Activated CD4-positive, alpha-beta T cell treated with anti-CD3 and anti-CD28 coated beads for 48 hours (primary cell): ENCODE measurements at regions not wholly inside any gene's neighbourhood (a gene's known extent, or its start where the extent isn't known, plus 50 kb on each side); places are given as distances from the start of the nearest gene placed in this dataset.
A peak's percentile ranks its signal among the peaks of the same experiment; 100 is the strongest.
"Not testable (repeated sequence)": the region's sequence is repeated elsewhere in the genome, so short reads cannot be mapped to it uniquely, and the experiment has no call there.

ENCODE experiments used
- DNase-seq: peaks from one replicate; pipeline ENCODE4 v3.0.0-alpha.2; 2020

DNA sequence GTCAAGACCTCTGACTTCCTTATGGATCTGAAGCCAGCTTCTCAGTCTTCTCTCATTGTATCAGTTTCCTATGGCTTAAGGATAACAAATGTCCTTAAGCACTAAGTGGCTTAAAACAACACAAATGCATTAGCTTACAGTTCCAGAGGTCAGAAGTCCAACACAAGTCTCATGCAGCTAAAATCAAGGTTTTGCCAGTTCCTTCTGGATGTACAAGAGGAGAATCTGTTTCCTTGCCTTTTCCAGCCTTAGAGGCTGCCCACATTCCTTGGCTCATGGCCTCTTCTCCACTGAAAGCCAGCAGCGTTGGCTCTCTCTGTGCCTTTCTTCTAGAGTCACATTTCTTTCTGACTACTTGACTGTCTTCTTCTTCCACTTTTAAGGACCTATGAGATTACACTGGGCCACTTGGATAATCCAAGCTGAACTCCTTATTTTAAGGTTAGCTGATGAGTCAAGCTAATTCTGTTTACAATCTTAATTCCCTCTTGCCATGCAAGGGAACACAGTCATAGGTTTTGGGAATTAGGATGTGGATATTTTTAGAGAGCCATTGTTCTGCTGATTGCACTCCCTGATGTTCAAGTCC lies 179.0 kb downstream of the BCAS1 start:
- no peak for DNase-seq

DNA sequence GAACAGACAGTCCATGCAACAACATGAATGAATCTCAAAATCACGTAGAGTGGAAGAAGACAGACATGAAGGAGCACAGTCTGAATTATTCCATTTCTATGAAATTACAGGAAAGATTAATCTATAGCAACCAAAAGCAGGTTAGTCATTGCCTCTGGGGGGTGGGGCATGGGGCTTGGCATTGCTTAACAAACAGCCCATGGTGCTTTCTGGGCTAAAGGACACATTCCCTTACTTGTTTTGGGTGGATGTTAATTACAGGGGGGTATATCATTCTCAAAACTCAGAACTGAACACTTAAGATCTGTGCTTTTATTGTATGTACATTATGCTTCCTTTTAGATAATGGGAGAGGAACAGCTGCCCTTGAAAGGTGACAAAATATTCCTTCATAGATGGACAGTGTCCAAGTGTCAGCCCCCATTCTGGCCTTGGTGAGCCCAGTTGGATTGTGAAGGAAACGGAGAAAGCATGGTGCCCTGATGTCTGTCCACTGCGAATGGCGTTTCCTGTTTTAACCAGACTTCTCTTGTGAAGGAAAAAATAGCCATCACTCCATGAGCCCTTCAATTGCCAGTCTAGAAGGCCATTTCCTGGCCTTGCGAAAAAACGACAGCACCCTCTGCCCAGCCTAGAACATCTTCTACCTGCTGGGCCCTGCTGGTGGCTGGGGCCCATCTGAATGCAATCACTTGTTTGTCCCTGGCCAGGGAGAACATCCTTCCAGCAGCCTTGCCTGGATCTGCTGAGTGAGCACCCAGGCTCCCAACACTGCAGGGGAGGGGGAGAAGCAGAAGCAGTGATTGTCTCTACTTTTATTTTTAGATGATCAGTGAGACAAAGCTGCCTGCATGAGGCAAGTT lies 179.7 kb downstream of the BCAS1 start:
- DNase-seq: peak; percentile 29

DNA sequence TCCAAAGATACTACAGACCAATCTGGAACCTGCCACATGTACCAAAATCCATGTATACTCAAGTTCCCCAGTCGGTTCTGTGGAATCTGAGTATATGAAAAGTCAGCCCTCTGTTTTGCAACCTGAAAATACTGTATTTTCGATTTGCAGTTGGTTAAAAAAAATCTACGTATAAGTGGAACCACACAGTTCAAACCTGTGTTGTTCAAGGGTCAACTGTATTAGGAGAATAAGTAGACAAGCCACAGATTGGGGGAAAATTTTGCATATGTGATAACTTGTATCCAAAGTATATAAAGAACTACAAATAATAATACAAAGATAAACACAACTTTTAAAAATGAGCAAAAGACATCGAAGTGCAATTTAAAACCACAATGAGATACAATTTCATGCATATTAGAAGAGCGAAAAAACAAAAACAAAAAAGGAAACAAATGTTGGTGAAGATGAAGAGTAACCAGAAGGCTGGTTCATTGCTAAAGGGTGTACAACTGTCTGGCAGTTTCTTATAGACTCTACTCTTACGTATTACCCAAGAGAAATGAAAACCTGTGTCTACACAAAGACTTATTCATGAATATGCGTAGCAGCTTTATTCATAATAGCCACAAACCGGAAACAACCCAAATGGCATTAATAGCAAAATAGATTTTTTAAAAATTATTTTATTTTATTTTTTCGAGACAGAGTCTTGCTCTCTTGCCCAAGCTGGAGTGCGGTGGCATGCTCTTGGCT lies 180.8 kb downstream of the BCAS1 start:
- DNase-seq: no peak

DNA sequence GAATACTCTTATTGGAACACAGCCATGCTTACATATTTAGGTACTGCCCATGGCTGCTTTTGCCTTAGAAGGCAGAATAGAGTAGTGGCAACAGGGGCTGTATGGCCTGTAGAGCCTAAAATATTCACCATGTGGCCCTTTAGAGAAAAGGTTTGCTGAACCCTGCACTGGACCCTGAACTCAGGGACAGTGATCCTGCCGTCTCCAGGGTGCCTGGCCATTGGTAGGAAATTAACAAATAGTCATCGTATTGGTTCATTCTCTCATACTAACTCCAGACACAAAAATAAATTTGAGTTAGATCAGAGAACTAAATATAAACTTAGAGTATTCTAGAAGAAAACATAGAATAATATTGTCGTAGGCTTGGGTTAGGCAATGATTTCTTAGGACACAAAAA lies 181.4 kb downstream of the BCAS1 start:
- no peak for DNase-seq

DNA sequence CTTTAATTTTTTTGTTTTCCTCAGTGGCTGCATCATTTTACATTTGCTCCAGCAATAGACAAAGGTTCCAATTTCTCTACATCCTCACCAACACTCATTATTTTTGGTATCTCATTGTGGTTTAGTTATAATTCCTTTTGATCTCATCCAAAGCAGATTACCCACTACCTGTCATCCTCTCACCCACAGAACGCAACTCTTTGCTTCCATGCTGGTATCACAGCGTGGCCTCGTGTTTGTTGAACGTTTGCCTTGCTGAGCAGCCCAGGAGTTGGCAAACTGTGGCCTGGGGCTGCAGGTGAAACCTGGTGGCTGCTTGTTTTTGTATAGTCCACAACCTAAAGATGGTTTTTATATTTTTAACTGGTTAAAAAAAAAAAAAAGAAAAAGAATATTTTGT lies 181.9 kb downstream of the BCAS1 start:
- no peak for DNase-seq

DNA sequence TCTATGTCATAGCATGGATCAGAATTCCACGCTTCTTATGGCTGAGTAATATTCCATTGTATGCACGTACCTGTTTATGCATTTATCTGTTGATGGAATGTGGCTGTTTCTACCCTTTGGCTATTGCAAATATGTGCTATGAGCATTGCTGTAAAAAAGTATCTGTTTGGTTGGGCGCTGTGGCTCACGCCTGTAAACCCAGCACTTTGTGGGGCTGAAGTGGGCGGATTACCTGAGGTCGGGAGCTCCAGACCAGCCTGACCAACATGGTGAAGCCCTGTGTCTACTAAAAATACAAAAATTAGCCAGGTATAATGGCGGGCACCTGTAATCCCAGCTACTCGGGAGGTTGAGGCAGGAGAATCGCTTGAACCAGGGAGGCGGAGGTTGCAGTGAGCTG lies 182.4 kb downstream of the BCAS1 start:
- DNase-seq: no peak

DNA sequence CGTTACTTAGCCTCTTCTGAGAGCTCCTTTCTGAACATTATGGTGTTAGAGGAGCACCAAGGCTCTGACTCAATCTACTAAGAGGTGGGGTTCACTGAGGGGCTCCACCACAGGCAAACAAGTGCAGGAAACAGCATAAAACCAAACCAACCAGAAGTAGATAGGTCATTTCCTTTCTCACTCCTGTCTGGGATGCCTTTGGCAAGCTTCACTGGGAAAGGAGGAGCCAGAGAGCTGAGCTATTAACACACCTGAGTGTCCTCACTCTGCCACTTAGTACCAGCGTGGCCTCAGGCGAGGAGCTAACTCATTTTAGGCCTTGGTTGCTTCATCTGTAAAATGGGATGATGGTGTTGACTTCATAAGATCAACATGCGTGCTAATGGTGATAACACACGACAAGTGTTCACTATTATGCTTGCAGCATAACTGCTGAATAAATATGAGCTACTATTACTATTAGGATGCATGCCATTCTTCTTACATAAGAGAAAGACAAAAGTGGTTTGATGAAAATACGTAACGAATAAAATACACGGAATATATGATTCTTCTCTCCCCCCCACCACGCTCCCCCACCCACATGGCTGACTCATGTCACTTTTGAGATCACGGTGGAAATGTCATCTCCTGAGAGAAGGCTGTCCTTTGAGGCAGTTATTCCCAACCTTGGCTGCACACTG lies 185.4 kb downstream of the BCAS1 start:
- DNase-seq: peak; percentile 66

DNA sequence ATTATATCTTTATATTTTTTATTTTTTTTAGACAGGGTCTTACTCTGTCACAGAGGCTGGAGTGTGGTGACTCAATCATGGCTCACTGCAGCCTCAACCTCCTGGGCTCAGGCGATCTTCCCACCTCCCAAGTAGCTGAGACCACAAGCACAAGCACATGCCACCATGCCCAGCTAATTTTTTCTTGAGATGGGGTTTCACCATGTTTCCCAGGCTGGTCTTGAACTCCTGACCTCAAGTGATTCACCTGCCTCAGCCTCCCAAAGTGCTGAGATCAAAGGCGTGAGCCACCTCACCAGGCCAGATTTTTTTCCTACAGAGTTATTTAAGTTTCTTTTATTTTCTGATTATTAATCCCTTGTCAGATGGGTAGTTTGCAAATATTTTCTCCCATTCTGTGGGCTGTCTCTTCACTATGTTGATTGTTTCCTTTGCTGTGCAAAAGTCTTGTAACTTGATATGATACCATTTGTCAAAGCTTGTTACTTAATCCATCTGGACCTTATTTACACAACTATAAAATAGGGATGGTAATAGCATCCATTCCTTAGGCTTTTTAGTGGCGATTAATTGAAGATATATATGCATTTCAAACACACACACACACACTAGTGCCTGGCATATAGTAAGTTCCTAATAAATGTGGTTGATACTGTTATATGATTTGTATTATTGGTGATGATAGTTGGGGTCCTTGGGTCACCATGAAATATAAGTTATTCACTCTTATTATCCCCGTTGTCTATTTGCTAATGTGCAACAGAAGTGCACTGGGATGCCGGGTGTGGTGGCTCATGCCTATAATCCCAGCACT lies 187.1 kb downstream of the BCAS1 start:
- peak; percentile 45 for DNase-seq

DNA sequence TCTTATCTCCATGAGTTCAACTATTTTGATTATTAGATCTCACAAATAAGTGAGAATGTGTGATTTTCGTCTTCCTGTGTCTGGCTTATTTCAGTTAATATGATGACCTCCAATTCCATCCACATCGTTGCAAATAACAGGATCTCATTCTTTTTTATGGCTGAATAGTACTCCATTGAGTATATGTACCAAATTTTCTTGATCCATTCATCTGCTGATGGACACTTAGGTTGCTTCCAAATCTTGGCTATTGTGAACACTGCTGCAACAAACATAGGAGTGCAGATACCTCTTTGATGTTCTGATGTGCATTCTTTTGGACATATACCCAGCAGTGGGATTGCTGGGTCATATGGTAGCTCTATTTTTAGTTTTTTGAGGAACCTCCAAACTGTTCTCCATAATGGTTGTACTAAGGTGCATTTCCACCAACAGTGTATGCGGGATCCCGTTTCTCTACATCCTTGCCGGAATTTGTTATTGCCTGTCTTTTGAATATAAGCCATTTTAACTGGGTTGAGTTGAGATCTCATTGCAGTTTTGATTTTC lies 187.9 kb downstream of the BCAS1 start:
- DNase-seq: not testable (repeated sequence)

DNA sequence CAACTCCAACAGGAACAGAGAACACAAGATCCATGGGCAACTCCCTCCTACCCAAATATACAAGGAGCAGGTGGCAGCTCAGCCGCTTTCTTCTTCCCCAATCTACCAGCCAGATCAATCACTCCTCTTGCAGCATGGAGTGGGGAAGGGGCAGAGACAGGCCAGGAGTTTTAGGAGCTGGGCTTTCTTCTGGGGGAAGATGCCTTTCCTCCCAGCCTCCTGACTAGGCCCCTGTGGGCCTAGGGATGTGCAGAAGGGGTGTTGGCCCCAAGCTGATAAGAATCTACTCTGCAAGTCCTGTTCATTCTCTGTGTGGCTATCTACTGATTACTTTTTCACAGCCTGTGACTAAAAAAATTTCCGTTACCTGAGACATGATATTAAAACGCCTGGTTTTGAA lies 189.0 kb downstream of the BCAS1 start:
- no peak for DNase-seq

DNA sequence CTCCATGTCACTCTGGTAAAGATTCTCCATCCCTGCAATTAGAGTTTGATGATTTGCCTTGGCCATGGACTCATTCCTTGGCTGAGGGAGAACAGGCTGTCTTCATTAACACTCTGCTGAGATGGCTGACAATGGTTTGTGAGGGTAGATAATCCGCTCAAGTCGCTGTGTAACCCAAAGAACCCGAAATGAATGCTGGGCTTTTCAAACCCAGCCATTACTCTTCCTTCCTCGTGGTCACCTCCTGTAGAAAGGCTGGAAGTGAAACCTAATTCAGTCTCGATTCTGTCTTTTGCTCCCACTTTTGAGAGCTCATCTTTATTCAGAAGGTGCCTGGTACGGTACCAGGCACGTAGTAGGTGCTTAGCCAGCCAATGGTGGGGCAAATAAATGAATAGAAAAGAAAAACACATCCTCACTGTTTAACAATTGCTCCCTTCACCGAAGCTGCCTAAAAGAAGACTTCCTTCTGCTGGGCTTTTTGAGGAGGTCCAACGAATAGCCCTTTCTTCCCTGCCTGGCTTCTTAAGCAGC lies 190.2 kb downstream of the BCAS1 start:
- no peak for DNase-seq

DNA sequence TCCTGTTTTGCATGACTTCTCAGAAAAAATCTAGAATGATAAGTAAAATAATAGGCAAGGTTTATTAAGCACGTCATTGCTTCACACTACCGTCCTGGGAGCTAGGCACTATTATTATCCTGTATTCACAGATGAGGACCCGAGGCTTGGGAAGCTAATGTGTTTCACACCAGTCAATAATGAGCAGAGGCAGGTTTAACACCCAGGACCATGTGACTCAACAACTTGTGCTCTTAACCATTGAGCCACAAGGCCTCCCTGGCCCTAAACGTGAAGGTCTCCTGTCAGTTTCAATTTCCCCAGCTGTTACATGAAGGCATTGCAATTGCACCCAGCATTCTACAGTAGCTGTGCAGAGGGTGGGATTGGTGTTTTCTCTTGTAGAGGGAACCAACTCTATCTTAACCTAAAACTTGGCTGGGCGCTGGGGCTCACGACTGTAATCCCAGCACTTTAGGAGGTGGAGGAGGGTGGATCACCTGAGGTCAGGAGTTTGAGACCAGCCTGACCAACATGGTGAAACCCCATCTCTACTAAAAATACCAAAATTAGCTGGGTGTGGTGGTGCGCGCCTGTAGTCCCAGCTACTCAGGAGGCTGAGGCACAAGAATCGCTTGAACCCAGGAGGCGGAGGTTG lies 191.2 kb downstream of the BCAS1 start:
- no peak for DNase-seq

DNA sequence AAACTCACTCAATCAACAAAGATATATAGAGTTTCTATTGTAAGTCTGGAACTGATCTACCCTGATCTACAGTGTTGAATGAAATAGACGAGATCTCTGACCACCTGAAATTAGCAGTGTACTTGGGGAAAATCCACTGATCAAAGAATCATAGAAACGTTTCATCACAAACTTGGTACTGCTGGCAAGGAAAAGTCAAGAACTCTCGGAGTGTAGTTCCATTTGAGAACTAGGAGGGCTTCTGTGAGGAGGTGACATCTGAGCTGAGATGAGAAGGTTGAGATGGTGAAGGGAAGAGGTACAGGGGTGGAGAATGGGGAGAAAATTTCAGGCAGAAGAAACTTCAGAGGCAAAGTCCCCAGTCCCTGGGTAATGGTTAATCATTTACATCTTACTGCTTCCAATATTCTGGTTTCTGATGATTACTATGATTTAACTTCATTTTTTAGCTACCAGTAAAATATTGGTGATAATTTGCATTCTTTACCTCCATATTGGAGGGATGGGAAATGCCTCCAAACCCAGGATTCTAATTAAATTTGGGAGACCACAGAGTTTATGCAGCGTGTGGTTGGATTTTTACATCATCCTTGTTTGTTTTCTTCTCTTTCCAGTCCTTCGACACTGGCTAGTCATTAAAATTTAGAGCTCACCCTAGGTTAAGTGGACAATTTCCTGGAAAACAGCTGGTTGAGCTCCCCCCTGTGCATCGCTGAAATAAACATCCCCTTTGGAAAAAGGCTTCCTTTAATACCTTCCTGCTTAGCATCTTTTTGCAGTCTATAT lies 191.9 kb downstream of the BCAS1 start:
- DNase-seq: no peak

DNA sequence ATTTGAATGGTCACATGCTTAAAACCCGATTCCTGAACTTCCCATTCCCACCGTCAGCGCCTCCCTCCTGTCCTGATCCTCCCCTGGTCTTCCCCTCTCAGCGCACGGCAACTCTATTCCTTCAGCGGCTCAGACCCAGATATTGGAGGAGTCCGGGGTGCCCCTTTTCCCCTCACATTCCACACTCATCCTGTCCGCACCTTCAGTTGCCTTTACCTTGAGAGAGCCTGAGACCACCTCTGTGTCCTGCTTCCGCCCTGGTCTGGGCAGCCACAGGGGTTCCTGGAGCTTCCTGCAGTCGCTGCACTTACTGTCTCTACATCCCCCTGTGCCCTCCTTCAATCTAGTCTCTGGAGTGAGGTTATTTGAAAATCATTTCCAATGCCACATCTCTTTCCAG lies 193.4 kb downstream of the BCAS1 start:
- DNase-seq: no peak

DNA sequence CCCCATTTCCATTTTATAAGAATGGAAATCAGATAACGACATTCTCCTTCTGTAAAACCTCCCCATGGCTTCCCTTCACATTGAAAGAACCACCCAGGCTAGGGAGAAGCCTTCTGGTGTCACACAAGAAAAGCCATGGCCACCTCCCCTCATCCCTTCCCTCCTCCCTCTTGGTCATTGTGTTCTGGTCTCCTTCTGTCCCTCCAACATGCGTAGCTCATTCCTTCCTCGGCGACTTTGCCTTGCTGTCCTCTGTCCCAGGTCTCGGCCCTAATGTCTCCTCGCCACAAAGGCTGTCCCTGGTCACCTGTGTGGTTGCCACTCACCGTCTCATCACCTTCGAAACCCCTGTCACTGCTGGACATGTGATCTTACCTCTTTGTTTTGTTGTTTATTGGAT lies 193.9 kb downstream of the BCAS1 start:
- DNase-seq: no peak

DNA sequence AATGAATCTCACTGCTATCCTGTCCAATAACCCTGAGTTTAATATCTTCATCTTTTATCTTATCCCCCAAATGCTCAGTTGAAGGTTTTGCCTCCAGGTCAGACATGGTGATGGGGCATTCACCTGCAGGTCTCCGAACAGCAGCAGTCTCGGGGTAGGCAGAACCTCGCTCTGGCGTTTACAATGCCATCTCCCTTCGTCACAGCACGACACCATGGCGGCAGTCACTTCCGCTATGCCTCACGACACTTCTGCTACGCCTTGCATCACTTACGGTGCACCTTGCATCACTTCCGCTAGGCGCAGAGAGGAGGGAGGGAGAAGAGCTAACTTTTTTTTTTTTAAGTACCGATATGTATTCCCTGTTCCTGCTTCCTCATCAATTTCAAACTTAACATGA lies 194.9 kb downstream of the BCAS1 start:
- no peak for DNase-seq

DNA sequence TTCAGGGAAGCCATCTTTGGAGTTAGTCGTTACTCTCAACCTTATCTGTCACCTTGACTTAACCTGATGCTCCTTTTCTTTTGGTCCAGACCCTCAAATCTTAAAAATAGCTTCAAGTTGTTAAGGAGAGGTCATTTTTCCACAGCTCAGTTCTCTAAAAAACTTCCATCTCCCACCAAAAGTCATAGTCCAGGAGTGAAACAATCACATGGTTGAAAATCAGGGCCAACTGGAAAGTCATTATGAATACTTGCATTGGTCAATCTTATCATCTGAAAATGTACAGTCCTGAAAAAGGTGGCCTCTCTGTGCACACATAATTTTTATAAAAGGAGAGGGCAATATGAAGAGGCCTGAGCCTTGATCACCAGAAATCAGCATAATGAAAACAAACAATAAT lies 195.7 kb downstream of the BCAS1 start:
- no peak for DNase-seq

DNA sequence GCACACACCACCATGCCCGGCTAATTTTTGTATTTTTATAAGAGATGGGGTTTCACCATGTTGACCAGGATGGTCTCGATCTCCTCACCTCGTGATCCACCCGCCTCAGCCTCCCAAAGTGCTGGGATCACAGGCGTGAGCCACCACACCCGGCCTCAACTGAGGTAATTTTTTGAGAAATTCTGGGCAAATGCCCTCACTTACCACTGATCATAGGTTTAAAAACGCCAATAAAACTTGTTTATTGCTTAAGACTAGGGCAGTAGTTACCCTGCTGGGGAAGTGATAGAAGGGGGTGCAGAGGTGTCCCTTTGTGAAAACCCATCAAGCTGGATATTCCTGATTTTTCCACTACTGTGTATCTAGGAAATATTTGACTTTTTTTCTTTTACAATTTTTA lies 196.3 kb downstream of the BCAS1 start:
- DNase-seq: no peak

DNA sequence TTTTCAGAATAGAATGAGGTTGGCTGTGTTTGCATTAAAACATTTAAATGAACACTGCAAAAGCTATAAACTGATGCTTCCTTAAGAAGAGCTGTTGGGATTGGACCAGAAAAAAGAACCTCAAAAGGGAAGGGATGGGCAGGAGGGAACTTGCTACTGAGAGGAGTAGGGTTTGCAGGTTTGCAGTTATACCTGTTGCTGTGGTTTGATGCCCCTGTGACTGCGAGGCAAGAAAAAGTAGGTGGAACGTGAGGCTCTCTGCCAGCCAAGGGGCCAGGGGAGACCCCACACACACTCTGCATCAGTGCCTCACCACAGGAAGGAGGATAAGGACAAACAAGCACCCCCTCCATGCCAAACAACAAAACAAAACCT lies 197.2 kb downstream of the BCAS1 start:
- DNase-seq: no peak

DNA sequence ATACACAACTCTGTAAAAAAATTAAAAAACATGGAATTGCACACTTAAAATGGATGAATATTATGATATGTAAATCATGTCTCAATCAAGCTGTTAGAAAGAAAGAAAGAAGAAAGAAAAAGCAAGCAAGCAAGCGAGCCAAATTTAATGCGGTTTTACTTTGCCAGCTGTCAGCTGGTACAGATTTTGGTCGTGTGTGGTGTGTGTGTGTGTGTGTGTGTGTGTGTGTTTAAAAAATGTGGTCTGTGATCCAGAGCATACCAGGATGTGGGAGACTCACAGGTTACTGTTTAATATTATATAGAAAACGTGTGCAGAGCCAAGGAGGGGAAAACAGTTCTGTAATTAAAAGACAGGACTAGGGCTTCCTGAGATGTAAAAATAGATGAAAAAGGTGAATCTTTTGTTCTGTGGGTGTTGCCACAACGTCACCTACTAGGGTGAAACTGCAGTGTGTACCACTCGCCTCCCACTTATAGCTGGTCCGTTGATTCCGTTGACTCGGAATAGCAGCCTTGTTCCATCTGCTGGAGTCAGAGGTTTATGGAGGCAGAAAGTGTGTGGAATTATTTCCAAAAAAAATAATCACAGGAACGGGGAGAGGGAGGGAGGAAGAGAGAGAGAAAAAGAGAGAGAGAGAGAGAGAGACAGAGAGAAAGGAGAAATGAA lies 197.7 kb downstream of the BCAS1 start:
- DNase-seq: peak; percentile 38
